Thyroid gland (tissue), 4 donors: ENCODE measurements at regions not wholly inside any gene's neighbourhood (a gene's known extent, or its start where the extent isn't known, plus 50 kb on each side); places are given as distances from the start of the nearest gene placed in this dataset.

ENCODE experiments used
- DNase-seq, 2 donors: peaks; one replicate each; pipeline ENCODE4 v3.0.0-alpha.2; 2019
- H3K27ac ChIP-seq, 3 donors: fragments of 200-600 bp; sonication (generic); 1 replicate in 2 of 3; 2 replicates in 1 of 3; pipeline ENCODE4 v1.5.1; 2016 to 2019; ENCODE audit warnings: mild to moderate bottlenecking in 1 of 3, moderate library complexity in 1 of 3
- H3K27me3 ChIP-seq: fragments of 200-600 bp; sonication (generic); one replicate; pipeline ENCODE4 v1.5.1; 2019
- H3K36me3 ChIP-seq, 2 donors: fragments of 200-600 bp; sonication (generic); one replicate each; pipeline ENCODE4 v1.5.1; 2016 to 2019
- H3K4me1 ChIP-seq, 2 donors: fragments of 200-600 bp; sonication (generic); one replicate each; pipeline ENCODE4 v1.5.1; 2017 to 2019
- H3K4me3 ChIP-seq, 3 donors: fragments of 200-600 bp; sonication (generic); replicated peaks in 1 of 3; 1 replicate in 2 of 3; 2 replicates in 1 of 3; pipeline ENCODE4 v1.5.1; 2016; ENCODE audit warnings: mild to moderate bottlenecking in 1 of 3
- H3K9me3 ChIP-seq: fragments of 200-600 bp; sonication (generic); one replicate; pipeline ENCODE4 v1.5.1; 2017
- POLR2A ChIP-seq, 2 donors: fragments of 450-650 bp; IDR thresholded peaks; one replicate each; pipeline ENCODE4 v1.6.1; 2017; ENCODE audit warnings: antibody characterized with exemption in 2 of 2, mild to moderate bottlenecking in 2 of 2, moderate library complexity in 1 of 2
- WGBS, 2 donors: methylation state at CpG; one replicate each; pipeline ENCODE4 v1.1.5; 2017; 5-methylcytosine and 5-hydroxymethylcytosine counted together
- intact Hi-C: fragments of 100-400 bp; cut with DNase I; formaldehyde crosslinking; loops from one replicate; pipeline ENCODE4 v1.15.1; 2023
- TF ChIP-seq, protein P1 (sequence below), 6 experiments: fragments of 200-600 bp in 3 of 6; fragments of 450-650 bp in 3 of 6; sonication (generic) in 3 of 6; IDR thresholded peaks; one replicate each; pipeline ENCODE4 v1.5.1; 2016 to 2019; ENCODE audit warnings: antibody characterized with exemption in 6 of 6, mild to moderate bottlenecking in 2 of 6, inconsistent platforms in 1 of 6, moderate library complexity in 1 of 6

DNA sequence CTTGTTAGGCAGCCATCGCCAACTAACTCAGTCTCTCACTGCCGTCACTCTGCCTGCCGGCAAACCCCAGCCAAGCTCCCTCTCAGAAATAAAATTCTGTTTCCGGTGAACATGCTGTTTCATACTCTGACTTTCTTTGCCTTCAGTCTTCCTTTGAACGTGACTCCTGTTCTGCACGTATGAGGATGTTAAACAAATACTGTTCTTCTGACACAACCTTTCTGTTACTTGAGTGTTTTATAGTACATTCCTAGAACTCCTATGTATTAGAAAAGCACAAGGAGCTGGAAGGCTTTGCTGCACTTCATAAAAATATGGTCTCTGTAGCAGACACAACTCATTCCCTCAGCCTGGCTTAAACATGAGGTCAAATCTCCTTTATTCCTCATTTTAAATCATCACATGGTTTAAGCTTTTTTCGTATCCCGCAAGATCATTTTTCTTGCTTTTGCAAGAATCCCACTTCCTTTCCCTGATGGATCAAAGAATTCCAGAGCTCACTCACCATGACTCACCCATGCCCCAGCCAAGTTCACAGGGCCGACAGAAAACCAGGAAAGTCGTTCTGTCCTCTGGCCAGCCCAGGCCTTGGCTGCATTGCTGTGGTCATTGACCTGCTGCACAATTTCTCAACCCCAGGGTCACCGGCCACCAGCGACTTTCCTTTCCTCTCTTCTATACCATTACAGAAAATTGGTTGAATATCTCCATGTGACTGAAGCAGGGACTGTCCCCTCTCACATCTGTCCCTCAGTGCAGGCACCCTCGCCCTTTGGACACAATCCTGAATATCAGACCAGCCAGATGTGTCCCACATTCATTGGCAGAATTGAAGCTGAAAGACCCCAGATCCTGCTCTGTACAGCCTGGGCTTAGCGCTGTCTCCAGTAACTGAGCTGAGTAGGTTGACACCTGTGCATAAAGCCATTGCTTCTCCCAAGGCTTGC is 183.1 kb upstream of the ARL4C start:
- peaks cover 0 to 3% of the 10 kb centered on the region in 2 donors for H3K4me1 ChIP-seq
- intact Hi-C loops: no loop called here
- no peak overlapping the region for H3K27ac ChIP-seq
- H3K9me3 ChIP-seq: no peaks in the 10 kb centered on the region
- TF ChIP-seq, protein P1, sequence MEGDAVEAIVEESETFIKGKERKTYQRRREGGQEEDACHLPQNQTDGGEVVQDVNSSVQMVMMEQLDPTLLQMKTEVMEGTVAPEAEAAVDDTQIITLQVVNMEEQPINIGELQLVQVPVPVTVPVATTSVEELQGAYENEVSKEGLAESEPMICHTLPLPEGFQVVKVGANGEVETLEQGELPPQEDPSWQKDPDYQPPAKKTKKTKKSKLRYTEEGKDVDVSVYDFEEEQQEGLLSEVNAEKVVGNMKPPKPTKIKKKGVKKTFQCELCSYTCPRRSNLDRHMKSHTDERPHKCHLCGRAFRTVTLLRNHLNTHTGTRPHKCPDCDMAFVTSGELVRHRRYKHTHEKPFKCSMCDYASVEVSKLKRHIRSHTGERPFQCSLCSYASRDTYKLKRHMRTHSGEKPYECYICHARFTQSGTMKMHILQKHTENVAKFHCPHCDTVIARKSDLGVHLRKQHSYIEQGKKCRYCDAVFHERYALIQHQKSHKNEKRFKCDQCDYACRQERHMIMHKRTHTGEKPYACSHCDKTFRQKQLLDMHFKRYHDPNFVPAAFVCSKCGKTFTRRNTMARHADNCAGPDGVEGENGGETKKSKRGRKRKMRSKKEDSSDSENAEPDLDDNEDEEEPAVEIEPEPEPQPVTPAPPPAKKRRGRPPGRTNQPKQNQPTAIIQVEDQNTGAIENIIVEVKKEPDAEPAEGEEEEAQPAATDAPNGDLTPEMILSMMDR (IDR thresholded peaks at IDR 0.05): no peak
- TF ChIP-seq POLR2A (IDR thresholded peaks at IDR 0.05): no peak
- no peak overlapping the region for H3K4me3 ChIP-seq
- no peaks in the 10 kb centered on the region for H3K27me3 ChIP-seq
- WGBS, 2 donors: 38 to 45% methylated on average over 14 of the region's 14 CpGs
- DNase-seq: peak; percentile 21 to 27
- H3K36me3 ChIP-seq: no peaks in the 10 kb centered on the region

DNA sequence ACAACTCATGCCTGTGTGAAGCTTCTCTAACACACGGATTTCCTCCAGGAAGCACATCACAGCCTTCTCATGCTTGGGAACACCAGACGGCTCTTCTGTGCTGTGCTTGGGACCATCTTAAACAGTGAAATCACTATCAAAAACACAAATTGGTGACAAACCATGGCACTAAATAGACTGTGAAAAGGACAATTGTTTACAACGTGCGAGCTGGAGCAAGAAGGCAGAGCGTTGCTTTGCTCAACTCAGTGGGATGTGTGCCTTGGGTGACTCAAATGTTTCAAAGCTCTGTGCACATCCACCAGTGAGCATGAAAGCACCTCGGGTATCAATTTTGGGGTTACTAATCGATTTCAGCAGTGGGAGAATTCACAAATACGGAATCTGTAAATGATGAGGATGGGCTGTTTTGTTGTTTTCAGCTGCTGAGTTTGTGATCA is 182.4 kb upstream of the ARL4C start:
- H3K4me1 ChIP-seq: peaks cover 0 to 3% of the 10 kb centered on the region in 2 donors
- H3K27ac ChIP-seq: no peak overlapping the region
- intact Hi-C loops: no loop called here
- no peak overlapping the region for H3K4me3 ChIP-seq
- no peak for DNase-seq
- H3K36me3 ChIP-seq: no peaks in the 10 kb centered on the region
- H3K27me3 ChIP-seq: no peaks in the 10 kb centered on the region
- no peaks in the 10 kb centered on the region for H3K9me3 ChIP-seq
- 86% methylated on average over 8 of the region's 8 CpGs for WGBS, 2 donors
- TF ChIP-seq, protein P1 (IDR thresholded peaks at IDR 0.05): no peak
- no peak for TF ChIP-seq POLR2A (IDR thresholded peaks at IDR 0.05)

DNA sequence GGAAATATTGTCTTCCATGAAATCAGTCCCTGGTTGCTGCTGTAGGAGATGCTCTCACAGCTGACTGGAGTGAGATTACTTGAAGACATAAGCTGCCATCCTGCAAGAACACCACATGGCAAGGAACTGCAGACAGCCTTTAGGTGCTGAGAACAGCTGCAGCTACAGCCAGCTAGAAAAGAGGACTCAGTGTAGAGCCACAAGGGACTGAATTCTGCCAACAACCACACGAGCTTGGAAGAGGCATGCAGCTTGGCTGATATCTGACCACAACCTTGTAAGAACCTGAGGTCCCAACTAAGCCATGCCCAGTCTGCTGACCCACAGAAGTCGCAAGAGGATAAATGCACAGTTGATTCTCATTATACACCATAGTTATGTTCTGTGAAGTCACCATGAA is 181.8 kb upstream of the ARL4C start:
- no peak for DNase-seq

DNA sequence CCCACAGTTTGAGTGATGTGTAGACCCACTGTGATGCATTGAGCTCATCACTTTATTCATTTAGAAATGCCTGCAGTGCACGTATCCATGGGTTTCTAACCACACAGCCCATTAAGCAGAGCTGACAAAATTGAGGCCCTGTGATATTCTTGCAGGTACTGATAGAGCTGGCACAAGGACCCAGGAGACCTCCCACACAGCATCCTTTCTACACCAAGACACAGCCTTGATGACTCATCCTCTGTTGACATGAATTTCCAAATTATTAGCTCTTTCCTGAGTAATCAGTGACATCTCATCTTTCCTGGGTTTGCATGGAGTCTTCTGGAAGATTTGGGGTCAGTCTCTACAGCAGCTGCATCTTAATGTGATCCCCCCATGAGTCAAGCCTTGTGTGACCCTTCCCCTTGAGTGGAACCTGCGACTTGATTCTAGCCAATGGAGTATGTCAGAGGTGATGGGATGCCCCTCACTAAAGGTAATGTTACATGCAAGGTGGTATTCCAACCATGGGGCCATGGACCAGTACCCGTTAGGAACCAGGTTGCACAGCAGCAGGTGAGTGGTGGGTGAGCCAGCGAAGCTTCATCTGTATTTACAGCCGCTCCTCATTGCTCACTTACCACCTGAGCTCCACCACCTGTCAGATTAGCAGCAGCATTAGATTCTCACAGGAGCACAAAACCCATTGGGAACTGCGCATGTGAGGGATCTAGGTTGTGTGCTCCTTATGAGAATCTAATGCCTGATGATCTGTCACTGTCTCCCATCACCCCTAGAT is 181.1 kb upstream of the ARL4C start:
- H3K4me1 ChIP-seq: peaks cover 0 to 3% of the 10 kb centered on the region in 2 donors
- 81 to 92% methylated on average over 6 of the region's 6 CpGs for WGBS, 2 donors
- no peak for DNase-seq
- H3K36me3 ChIP-seq: no peaks in the 10 kb centered on the region
- H3K4me3 ChIP-seq: no peak overlapping the region
- no peaks in the 10 kb centered on the region for H3K9me3 ChIP-seq
- no peaks in the 10 kb centered on the region for H3K27me3 ChIP-seq
- intact Hi-C loops: no loop called here
- H3K27ac ChIP-seq: no peak overlapping the region
- TF ChIP-seq, protein P1 (IDR thresholded peaks at IDR 0.05): no peak
- TF ChIP-seq POLR2A (IDR thresholded peaks at IDR 0.05): no peak

More for the DNA sequence above, 181.8 kb upstream of the ARL4C start:
- H3K27me3 ChIP-seq: no peaks in the 10 kb centered on the region
- peaks cover 0 to 3% of the 10 kb centered on the region in 2 donors for H3K4me1 ChIP-seq
- intact Hi-C loops: no loop called here
- no peak overlapping the region for H3K27ac ChIP-seq
- no peak overlapping the region for H3K4me3 ChIP-seq
- TF ChIP-seq POLR2A (IDR thresholded peaks at IDR 0.05): no peak
- TF ChIP-seq, protein P1 (IDR thresholded peaks at IDR 0.05): no peak
- 70 to 73% methylated on average over 2 of the region's 2 CpGs for WGBS, 2 donors
- H3K9me3 ChIP-seq: no peaks in the 10 kb centered on the region
- no peaks in the 10 kb centered on the region for H3K36me3 ChIP-seq
